Peyer's patch (tissue), 4 donors: ENCODE measurements at regions not wholly inside any gene's neighbourhood (a gene's known extent, or its start where the extent isn't known, plus 50 kb on each side); places are given as distances from the start of the nearest gene placed in this dataset.

Source experiments
- CTCF ChIP-seq, 6 experiments: fragments of 450-650 bp in 4 of 6; fragments of 200-600 bp in 2 of 6; sonication (generic) in 1 of 6; IDR thresholded peaks; one replicate each; pipeline ENCODE4 v1.5.1; 2017 to 2019; ENCODE audit warnings: antibody characterized with exemption in 6 of 6, mild to moderate bottlenecking in 3 of 6, moderate library complexity in 1 of 6
- POLR2A ChIP-seq, 2 donors: fragments of 450-650 bp; IDR thresholded peaks; one replicate each; pipeline ENCODE4 v1.5.1; 2017; ENCODE audit warnings: antibody characterized with exemption in 2 of 2, mild to moderate bottlenecking in 2 of 2, moderate library complexity in 2 of 2

- TF ChIP-seq CTCF (IDR thresholded peaks at IDR 0.05) (no peak), POLR2A (IDR thresholded peaks at IDR 0.05) (no peak)
Observed at GRCh38 chr6:126172131-126172530, 167.8 kb upstream of the CENPW start.
